ENCODE measurements at regions not wholly inside any gene's neighbourhood (a gene's known extent, or its start where the extent isn't known, plus 50 kb on each side); places are given as distances from the start of the nearest gene placed in this dataset.

DNA sequence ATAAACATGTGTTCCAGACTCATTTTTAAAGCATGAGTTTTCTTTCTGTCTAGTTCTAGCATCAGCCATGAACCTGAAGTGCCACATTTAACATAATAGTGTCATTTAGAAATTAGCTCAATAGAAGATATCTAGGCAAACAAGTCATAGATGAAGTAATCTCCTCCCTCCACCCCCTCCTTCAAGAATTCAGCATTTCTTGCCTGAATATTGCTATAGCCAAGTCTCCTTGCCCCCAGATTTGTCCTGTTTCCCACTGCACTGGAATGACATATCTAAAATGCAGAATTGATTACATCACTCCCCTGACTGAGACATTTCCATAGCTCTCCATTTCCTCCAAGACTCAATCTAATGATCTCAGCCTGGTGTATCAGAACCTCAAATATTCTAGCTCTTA lies 134.9 kb upstream of the BACH2 start:
- ChIA-PET CTCF (no interaction called here), POLR2A (ENCODE audit: low non-redundant PET) (no interaction called here)
- Histone ChIP-seq H3K27me3 (replicated peaks; ENCODE audit: insufficient read depth, low read depth, low read length, poor library complexity) (peaks cover 7% of the 10 kb centered on the region), H3K36me3 (ENCODE audit: insufficient read depth, low read length, poor library complexity, severe bottlenecking) (no peaks in the 10 kb centered on the region), H3K4me1 (ENCODE audit: insufficient read depth, low read length, poor library complexity, severe bottlenecking) (no peaks in the 10 kb centered on the region), H3K27ac (ENCODE audit: low read depth, low read length, poor library complexity, severe bottlenecking) (no peak overlapping the region), H3K4me3 (ENCODE audit: low read depth, low read length, poor library complexity, severe bottlenecking) (no peak overlapping the region), H3K9me3 (ENCODE audit: low read depth, low read length, poor library complexity, severe bottlenecking) (peaks cover 12% of the 10 kb centered on the region)
- intact Hi-C loops (cut with micrococcal nuclease; ENCODE audit: unreplicated experiment) = no loop called here
- no peak for TF ChIP-seq EZH2 (IDR thresholded peaks at IDR 0.05; ENCODE audit: borderline replicate concordance, low read depth, low read length, poor library complexity, severe bottlenecking)
- TF ChIP-seq, protein P1, sequence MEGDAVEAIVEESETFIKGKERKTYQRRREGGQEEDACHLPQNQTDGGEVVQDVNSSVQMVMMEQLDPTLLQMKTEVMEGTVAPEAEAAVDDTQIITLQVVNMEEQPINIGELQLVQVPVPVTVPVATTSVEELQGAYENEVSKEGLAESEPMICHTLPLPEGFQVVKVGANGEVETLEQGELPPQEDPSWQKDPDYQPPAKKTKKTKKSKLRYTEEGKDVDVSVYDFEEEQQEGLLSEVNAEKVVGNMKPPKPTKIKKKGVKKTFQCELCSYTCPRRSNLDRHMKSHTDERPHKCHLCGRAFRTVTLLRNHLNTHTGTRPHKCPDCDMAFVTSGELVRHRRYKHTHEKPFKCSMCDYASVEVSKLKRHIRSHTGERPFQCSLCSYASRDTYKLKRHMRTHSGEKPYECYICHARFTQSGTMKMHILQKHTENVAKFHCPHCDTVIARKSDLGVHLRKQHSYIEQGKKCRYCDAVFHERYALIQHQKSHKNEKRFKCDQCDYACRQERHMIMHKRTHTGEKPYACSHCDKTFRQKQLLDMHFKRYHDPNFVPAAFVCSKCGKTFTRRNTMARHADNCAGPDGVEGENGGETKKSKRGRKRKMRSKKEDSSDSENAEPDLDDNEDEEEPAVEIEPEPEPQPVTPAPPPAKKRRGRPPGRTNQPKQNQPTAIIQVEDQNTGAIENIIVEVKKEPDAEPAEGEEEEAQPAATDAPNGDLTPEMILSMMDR (conservative IDR thresholded peaks at IDR 0.05; ENCODE audit: low read depth, low read length) = no peak
- BruUV-seq (replicated peaks) = no TSS peak
- DNase-seq (ENCODE audit: low spot score) = no peak

DNA sequence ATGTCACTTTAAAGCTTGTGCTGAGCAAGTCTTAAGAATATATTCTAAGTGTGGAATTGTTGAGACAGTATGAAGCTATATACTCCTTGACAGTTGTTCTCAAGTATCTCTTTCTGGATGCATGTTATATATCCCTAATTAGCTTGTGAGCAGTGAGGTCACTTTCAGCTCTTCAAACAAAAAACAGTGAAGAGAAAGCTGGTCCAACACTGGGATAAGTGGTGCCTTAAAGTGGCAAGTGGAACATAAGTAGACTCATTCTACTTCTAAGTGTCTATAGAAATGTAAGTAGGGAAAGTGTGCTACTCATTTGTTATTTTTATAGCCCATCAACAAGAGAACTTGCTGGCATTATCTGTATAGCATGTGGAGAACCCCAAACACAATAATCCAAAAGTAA lies 133.1 kb upstream of the BACH2 start:
- H3K27ac ChIP-seq (ENCODE audit: low read depth, low read length, poor library complexity, severe bottlenecking) = no peak overlapping the region
- DNase-seq (ENCODE audit: low spot score) = no peak
- ChIA-PET CTCF (no interaction called here), POLR2A (ENCODE audit: low non-redundant PET) (no interaction called here)
- H3K27me3 ChIP-seq (replicated peaks; ENCODE audit: insufficient read depth, low read depth, low read length, poor library complexity) = peaks cover 7% of the 10 kb centered on the region
- H3K9me3 ChIP-seq (ENCODE audit: low read depth, low read length, poor library complexity, severe bottlenecking) = peaks cover 12% of the 10 kb centered on the region
- TF ChIP-seq, protein P1 (conservative IDR thresholded peaks at IDR 0.05; ENCODE audit: low read depth, low read length) = no peak
- TF ChIP-seq EZH2 (IDR thresholded peaks at IDR 0.05; ENCODE audit: borderline replicate concordance, low read depth, low read length, poor library complexity, severe bottlenecking) = no peak
- no peaks in the 10 kb centered on the region for H3K36me3 ChIP-seq (ENCODE audit: insufficient read depth, low read length, poor library complexity, severe bottlenecking)
- no TSS peak for BruUV-seq (replicated peaks)
- no peaks in the 10 kb centered on the region for H3K4me1 ChIP-seq (ENCODE audit: insufficient read depth, low read length, poor library complexity, severe bottlenecking)
- intact Hi-C loops (cut with micrococcal nuclease; ENCODE audit: unreplicated experiment) = no loop called here
- no peak overlapping the region for H3K4me3 ChIP-seq (ENCODE audit: low read depth, low read length, poor library complexity, severe bottlenecking)

DNA sequence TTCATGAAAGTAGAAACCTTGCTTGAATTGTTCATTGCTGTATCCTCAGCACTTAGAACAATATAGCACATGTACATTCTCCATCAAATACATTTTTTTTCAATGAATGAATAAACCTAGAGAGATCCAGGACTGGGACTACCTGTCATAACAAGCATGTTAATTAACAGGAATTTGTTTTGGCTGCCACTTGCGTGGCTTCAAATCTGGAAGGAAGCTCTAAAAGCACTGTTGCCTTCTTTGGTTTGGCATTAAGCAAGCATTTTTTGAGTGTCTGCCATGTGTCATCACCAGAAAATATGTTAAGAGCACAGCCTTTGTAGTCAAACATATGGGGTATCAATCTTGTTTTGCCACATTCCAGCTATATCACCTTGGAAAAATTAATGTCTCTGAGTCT lies 131.9 kb upstream of the BACH2 start:
- Histone ChIP-seq H3K27ac (ENCODE audit: low read depth, low read length, poor library complexity, severe bottlenecking) (no peak overlapping the region), H3K4me3 (ENCODE audit: low read depth, low read length, poor library complexity, severe bottlenecking) (no peak overlapping the region), H3K4me1 (ENCODE audit: insufficient read depth, low read length, poor library complexity, severe bottlenecking) (no peaks in the 10 kb centered on the region), H3K9me3 (ENCODE audit: low read depth, low read length, poor library complexity, severe bottlenecking) (peaks cover 12% of the 10 kb centered on the region), H3K27me3 (replicated peaks; ENCODE audit: insufficient read depth, low read depth, low read length, poor library complexity) (peaks cover 12% of the 10 kb centered on the region), H3K36me3 (ENCODE audit: insufficient read depth, low read length, poor library complexity, severe bottlenecking) (no peaks in the 10 kb centered on the region)
- no peak for DNase-seq (ENCODE audit: low spot score)
- TF ChIP-seq, protein P1 (conservative IDR thresholded peaks at IDR 0.05; ENCODE audit: low read depth, low read length) = no peak
- TF ChIP-seq EZH2 (IDR thresholded peaks at IDR 0.05; ENCODE audit: borderline replicate concordance, low read depth, low read length, poor library complexity, severe bottlenecking) = no peak
- intact Hi-C loops (cut with micrococcal nuclease; ENCODE audit: unreplicated experiment) = no loop called here
- ChIA-PET POLR2A (ENCODE audit: low non-redundant PET) (no interaction called here), CTCF (no interaction called here)
- no TSS peak for BruUV-seq (replicated peaks)
